Esophagus muscularis mucosa (tissue), 3 donors: ENCODE measurements at regions not wholly inside any gene's neighbourhood (a gene's known extent, or its start where the extent isn't known, plus 50 kb on each side); places are given as distances from the start of the nearest gene placed in this dataset.

Experiments
- CTCF ChIP-seq, 3 experiments: fragments of 200-600 bp in 2 of 3; fragments of 450-650 bp in 1 of 3; sonication (generic) in 2 of 3; IDR thresholded peaks; one replicate each; pipeline ENCODE4 v1.5.1; 2017 to 2019; ENCODE audit warnings: antibody characterized with exemption in 3 of 3, mild to moderate bottlenecking in 2 of 3, moderate library complexity in 1 of 3
- POLR2A ChIP-seq: fragments of 450-650 bp; IDR thresholded peaks from one replicate; pipeline ENCODE4 v1.6.1; 2017; ENCODE audit warnings: antibody characterized with exemption, moderate library complexity, mild to moderate bottlenecking, low read depth

- TF ChIP-seq CTCF (IDR thresholded peaks at IDR 0.05) (no peak), POLR2A (no peak)
These were observed 56.6 kb upstream of the AGPS start for GRCh38 chr2:177335917-177336450.
